ENCODE measurements at regions not wholly inside any gene's neighbourhood (a gene's known extent, or its start where the extent isn't known, plus 50 kb on each side); places are given as distances from the start of the nearest gene placed in this dataset.

DNA sequence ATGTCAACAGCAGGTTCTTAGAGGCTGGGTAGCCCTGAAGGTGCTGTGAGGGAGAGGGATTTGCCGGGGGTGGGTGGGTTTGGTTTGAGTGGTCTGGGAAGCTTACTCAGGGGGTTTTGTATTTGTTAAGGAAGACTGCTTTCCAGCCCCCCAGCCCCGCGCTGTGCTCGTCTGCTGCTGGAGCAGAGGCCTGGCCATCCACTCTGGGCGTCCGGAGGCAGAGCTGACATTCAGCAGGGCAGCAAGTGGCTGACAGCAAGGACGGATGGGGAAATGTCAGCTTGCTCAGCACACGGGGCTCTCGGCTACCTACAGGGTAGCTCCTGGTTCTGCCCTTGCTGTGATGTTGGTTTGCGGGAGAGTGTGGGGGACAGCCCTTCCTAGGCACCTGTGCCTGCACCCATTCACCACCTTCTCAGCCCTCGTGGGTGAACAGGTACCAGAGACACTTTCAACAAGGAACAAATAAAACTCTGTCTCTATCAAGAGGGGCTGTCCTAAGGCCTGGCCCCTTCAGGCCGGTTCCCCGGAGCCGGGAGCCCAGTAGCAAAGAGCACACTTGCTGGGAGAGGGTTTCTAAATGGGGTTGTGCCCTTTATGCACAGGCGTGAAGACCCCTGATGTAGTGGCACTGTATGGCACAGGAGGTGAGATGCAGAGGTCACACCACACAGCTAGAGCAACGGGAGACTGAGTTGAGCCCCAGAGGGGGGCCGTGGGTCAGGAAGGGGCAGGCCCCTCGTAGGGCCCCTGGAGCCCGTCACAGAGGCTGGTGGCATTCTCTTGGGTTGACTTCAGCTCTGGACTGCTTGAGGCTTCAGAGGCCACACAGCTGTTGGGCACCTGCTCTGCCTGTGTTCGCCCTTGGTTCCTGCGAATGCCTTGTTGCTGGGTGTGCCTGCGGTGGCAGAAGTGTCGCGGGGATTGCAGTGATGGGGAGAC is 72.2 kb upstream of the SHH start:
- no peak for TF ChIP-seq POLR2AphosphoS5 (IDR thresholded peaks at IDR 0.05; ENCODE audit: low read depth, low read length)
- TF ChIP-seq POLR2A (IDR thresholded peaks at IDR 0.05; ENCODE audit: low read depth, low read length), result no peak

Data from GM12892 (cell line).